CD14-positive monocyte (primary cell): ENCODE measurements at regions not wholly inside any gene's neighbourhood (a gene's known extent, or its start where the extent isn't known, plus 50 kb on each side); places are given as distances from the start of the nearest gene placed in this dataset.

ENCODE experiments used
- DNase-seq, 3 donors: peaks; one replicate each; pipeline ENCODE4 v3.0.0-alpha.2; 2011 to 2022
- H2AFZ ChIP-seq: 2 replicates; pipeline ENCODE4 v1.6.0; 2012; ENCODE audit warnings: mild to moderate bottlenecking, low read depth, low read length, inconsistent platforms; ENCODE audit not compliant: insufficient read depth, poor library complexity, severe bottlenecking
- H3K27ac ChIP-seq, 2 donors: 1 replicate in 1 of 2; 2 replicates in 1 of 2; pipeline ENCODE4 v1.5.1; 2012 to 2013; ENCODE audit warnings: low read length in 2 of 2, control low read depth in 1 of 2, inconsistent platforms in 1 of 2, low read depth in 1 of 2, mild to moderate bottlenecking in 1 of 2
- H3K27me3 ChIP-seq, 2 donors: one replicate each; pipeline versions ENCODE4 v1.6.0 to v1.6.1; 2011 to 2013; ENCODE audit warnings: low read length in 2 of 2; ENCODE audit not compliant: control insufficient read depth in 2 of 2, insufficient read depth in 2 of 2
- H3K36me3 ChIP-seq, 2 donors: replicated peaks in 1 of 2; 1 replicate in 1 of 2; 2 replicates in 1 of 2; pipeline versions ENCODE4 v1.5.1 to v1.6.1; 2012 to 2013; ENCODE audit warnings: low read length in 2 of 2, control low read depth in 1 of 2, inconsistent platforms in 1 of 2, mild to moderate bottlenecking in 1 of 2; ENCODE audit not compliant: insufficient read depth in 2 of 2, control insufficient read depth in 1 of 2
- H3K4me1 ChIP-seq, 2 donors: 1 replicate in 1 of 2; 2 replicates in 1 of 2; pipeline versions ENCODE4 v1.5.1 to v1.6.1; 2012 to 2013; ENCODE audit warnings: low read length in 2 of 2, control low read depth in 1 of 2, inconsistent platforms in 1 of 2, mild to moderate bottlenecking in 1 of 2, moderate library complexity in 1 of 2; ENCODE audit not compliant: insufficient read depth in 2 of 2, control insufficient read depth in 1 of 2
- H3K4me2 ChIP-seq: replicated peaks from 2 replicates; pipeline ENCODE3; 2012; ENCODE audit warnings: low read length, moderate library complexity, mild to moderate bottlenecking; ENCODE audit not compliant: poor library complexity, severe bottlenecking; ENCODE audit errors: extremely low read depth
- H3K4me3 ChIP-seq, 3 experiments: fragments of 200-600 bp in 1 of 3; sonication (generic) in 1 of 3; replicated peaks in 1 of 3; 1 replicate in 2 of 3; 2 replicates in 1 of 3; pipeline ENCODE4 v1.5.1; 2011 to 2013; ENCODE audit warnings: low read length in 3 of 3, mild to moderate bottlenecking in 3 of 3, control low read depth in 2 of 3, low read depth in 2 of 3, inconsistent platforms in 1 of 3, moderate library complexity in 1 of 3
- H3K79me2 ChIP-seq: 2 replicates; pipeline ENCODE4 v1.6.0; 2012; ENCODE audit warnings: mild to moderate bottlenecking, control low read depth, inconsistent platforms, low read length, moderate library complexity; ENCODE audit not compliant: insufficient read depth
- H3K9ac ChIP-seq: 2 replicates; pipeline ENCODE4 v1.6.0; 2017; ENCODE audit warnings: low read length, mild to moderate bottlenecking; ENCODE audit not compliant: insufficient read depth, poor library complexity, severe bottlenecking
- H3K9me3 ChIP-seq, 2 donors: replicated peaks in 1 of 2; 1 replicate in 1 of 2; 2 replicates in 1 of 2; pipeline versions ENCODE4 v1.5.1 to v1.6.1; 2012 to 2013; ENCODE audit warnings: low read length in 2 of 2, control low read depth in 1 of 2; ENCODE audit not compliant: control insufficient read depth in 1 of 2, insufficient read depth in 1 of 2
- H4K20me1 ChIP-seq: 2 replicates; pipeline ENCODE4 v1.6.0; 2012; ENCODE audit warnings: mild to moderate bottlenecking, low read length, control low read depth, moderate library complexity; ENCODE audit not compliant: insufficient read depth
- H3K27ac Mint-ChIP-seq, 7 donors: one replicate each; pipeline ENCODE4 v1.8.0; 2020; ENCODE audit warnings: mild to moderate bottlenecking in 7 of 7, mixed read lengths in 7 of 7, moderate library complexity in 6 of 7, inconsistent platforms in 2 of 7
- H3K27me3 Mint-ChIP-seq, 3 donors: one replicate each; pipeline ENCODE4 v1.8.0; 2021 to 2022; ENCODE audit warnings: low read depth in 3 of 3, mild to moderate bottlenecking in 3 of 3, mixed read lengths in 3 of 3, moderate library complexity in 3 of 3, inconsistent platforms in 1 of 3
- H3K36me3 Mint-ChIP-seq, 2 donors: one replicate each; pipeline ENCODE4 v1.8.0; 2020; ENCODE audit warnings: mixed read lengths in 2 of 2, inconsistent platforms in 1 of 2, mild to moderate bottlenecking in 1 of 2
- H3K4me1 Mint-ChIP-seq: one replicate; pipeline ENCODE4 v1.8.0; 2020; ENCODE audit warnings: mild to moderate bottlenecking, mixed read lengths
- H3K4me3 Mint-ChIP-seq, 2 donors: one replicate each; pipeline ENCODE4 v1.8.0; 2020; ENCODE audit warnings: mild to moderate bottlenecking in 2 of 2, mixed read lengths in 2 of 2, moderate library complexity in 1 of 2
- H3K9me3 Mint-ChIP-seq, 7 donors: one replicate each; pipeline ENCODE4 v1.8.0; 2020 to 2022; ENCODE audit warnings: mixed read lengths in 7 of 7, mild to moderate bottlenecking in 6 of 7, moderate library complexity in 6 of 7, inconsistent platforms in 2 of 7
- WGBS: methylation state at CpG from one replicate; pipeline ENCODE4 v1.1.5; 2013; ENCODE audit warnings: missing lambda C conversion rate; ENCODE audit not compliant: insufficient coverage; 5-methylcytosine and 5-hydroxymethylcytosine counted together
- intact Hi-C, 2 donors: fragments of 100-400 bp; cut with micrococcal nuclease; formaldehyde crosslinking; loops; one replicate each; pipeline versions ENCODE4 v1.15.0 to v1.15.1; 2023
- TF ChIP-seq, protein P1 (sequence below): fragments of 200-600 bp; IDR thresholded peaks from one replicate; pipeline ENCODE4 v1.8.0; 2022; ENCODE audit warnings: antibody characterized with exemption, mild to moderate bottlenecking

DNA sequence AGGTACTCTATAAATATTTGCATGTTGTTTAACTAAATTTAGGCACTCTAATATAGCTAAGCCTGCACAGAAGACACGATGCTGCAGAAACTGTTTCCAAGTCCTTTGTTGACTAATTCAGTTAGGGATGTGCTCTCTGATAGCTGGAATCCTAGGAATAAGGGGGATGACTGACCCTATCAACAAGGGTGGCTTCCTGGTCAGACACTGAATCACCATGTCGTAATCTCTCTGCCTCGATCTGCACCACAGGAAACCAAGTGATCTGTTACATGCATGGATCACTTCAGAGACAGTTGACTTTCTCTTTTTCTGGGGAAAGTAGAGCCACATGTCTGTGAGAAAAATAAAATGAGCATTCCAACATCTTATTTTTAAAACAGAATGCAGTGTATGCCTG is 169.1 kb downstream of the GUCY2F start:
- no peak overlapping the region for H3K9ac ChIP-seq
- H3K36me3 ChIP-seq, result no peaks in the 10 kb centered on the region
- peaks cover 0 to 3% (median 0%) of the 10 kb centered on the region in 7 donors for H3K9me3 Mint-ChIP-seq
- no peak overlapping the region for H3K27ac ChIP-seq
- H3K27me3 Mint-ChIP-seq, result peaks cover 1 to 8% (median 4%) of the 10 kb centered on the region in 3 donors
- H3K27ac Mint-ChIP-seq, result no peak overlapping the region
- TF ChIP-seq, protein P1, sequence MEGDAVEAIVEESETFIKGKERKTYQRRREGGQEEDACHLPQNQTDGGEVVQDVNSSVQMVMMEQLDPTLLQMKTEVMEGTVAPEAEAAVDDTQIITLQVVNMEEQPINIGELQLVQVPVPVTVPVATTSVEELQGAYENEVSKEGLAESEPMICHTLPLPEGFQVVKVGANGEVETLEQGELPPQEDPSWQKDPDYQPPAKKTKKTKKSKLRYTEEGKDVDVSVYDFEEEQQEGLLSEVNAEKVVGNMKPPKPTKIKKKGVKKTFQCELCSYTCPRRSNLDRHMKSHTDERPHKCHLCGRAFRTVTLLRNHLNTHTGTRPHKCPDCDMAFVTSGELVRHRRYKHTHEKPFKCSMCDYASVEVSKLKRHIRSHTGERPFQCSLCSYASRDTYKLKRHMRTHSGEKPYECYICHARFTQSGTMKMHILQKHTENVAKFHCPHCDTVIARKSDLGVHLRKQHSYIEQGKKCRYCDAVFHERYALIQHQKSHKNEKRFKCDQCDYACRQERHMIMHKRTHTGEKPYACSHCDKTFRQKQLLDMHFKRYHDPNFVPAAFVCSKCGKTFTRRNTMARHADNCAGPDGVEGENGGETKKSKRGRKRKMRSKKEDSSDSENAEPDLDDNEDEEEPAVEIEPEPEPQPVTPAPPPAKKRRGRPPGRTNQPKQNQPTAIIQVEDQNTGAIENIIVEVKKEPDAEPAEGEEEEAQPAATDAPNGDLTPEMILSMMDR, result no peak
- intact Hi-C loops, result no loop called here
- no peak for DNase-seq
- H3K9me3 ChIP-seq, result no peaks in the 10 kb centered on the region
- H3K4me1 Mint-ChIP-seq, result no peaks in the 10 kb centered on the region
- H3K4me3 Mint-ChIP-seq, result no peak overlapping the region
- H2AFZ ChIP-seq, result no peak overlapping the region
- no peaks in the 10 kb centered on the region for H3K4me1 ChIP-seq
- no peak overlapping the region for H3K4me3 ChIP-seq
- H3K4me2 ChIP-seq, result no peak overlapping the region
- no CpG with 5 or more reads among the region's 3 CpGs for WGBS
- no peaks in the 10 kb centered on the region for H3K79me2 ChIP-seq
- H3K36me3 Mint-ChIP-seq, result no peaks in the 10 kb centered on the region
- no peaks in the 10 kb centered on the region for H3K27me3 ChIP-seq
- no peaks in the 10 kb centered on the region for H4K20me1 ChIP-seq

DNA sequence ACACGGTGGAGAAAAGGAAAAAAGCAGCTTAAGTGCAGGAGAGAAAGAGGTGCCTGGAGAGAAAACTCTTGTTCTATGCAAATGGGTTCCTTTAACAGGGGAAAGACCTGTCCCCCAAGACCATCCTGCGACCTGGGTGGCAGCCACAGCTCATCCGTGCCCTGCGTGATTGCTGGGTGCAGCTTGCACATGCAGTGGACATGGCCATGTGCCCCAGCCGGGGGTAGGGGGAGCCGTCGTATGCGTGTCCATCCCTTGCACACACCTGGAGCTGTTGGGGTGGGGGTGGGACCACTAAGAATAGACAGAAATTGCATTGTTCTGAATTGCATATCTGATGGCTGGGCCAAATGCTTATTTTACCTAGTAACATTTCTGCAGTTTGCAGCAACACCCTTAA is 171.9 kb downstream of the GUCY2F start:
- H3K9me3 Mint-ChIP-seq, result peaks cover 0 to 2% (median 0%) of the 10 kb centered on the region in 7 donors
- intact Hi-C loops, result no loop called here

More for the DNA sequence above, 171.9 kb downstream of the GUCY2F start:
- Mint-ChIP-seq H3K27me3 (peaks cover 1 to 6% (median 1%) of the 10 kb centered on the region in 3 donors), H3K4me1 (no peaks in the 10 kb centered on the region), H3K27ac (no peak overlapping the region), H3K4me3 (no peak overlapping the region), H3K36me3 (no peaks in the 10 kb centered on the region)
- no peaks in the 10 kb centered on the region for H3K9me3 ChIP-seq
- DNase-seq, result no peak
- H3K36me3 ChIP-seq, result no peaks in the 10 kb centered on the region
- no peak overlapping the region for H3K27ac ChIP-seq
- WGBS, result 100% methylated on average over 1 of the region's 8 CpGs
- no peak overlapping the region for H3K4me3 ChIP-seq
- H3K4me2 ChIP-seq, result no peak overlapping the region
- no peak overlapping the region for H3K9ac ChIP-seq
- H2AFZ ChIP-seq, result no peak overlapping the region
- no peaks in the 10 kb centered on the region for H3K79me2 ChIP-seq
- H3K4me1 ChIP-seq, result no peaks in the 10 kb centered on the region
- TF ChIP-seq, protein P1, result no peak
- H4K20me1 ChIP-seq, result no peaks in the 10 kb centered on the region
- H3K27me3 ChIP-seq, result no peaks in the 10 kb centered on the region
